Loucy (cell line): ENCODE measurements at regions not wholly inside any gene's neighbourhood (a gene's known extent, or its start where the extent isn't known, plus 50 kb on each side); places are given as distances from the start of the nearest gene placed in this dataset.

Experiments used
- H2AFZ ChIP-seq: fragments of 200-600 bp; sonication (generic); 2 replicates; pipeline ENCODE4 v1.6.0; 2016; ENCODE audit warnings: antibody characterized with exemption, mild to moderate bottlenecking, low read length, moderate library complexity
- H3F3A ChIP-seq: fragments of 200-600 bp; 2 replicates; pipeline ENCODE4 v1.6.0; 2016; ENCODE audit warnings: antibody characterized with exemption, low read depth, mild to moderate bottlenecking
- H3K27me3 ChIP-seq: fragments of 200-600 bp; sonication (generic); 2 replicates; pipeline ENCODE4 v1.6.1; 2014; ENCODE audit warnings: low read length, mild to moderate bottlenecking; ENCODE audit not compliant: insufficient read depth, poor library complexity, severe bottlenecking
- H3K36me3 ChIP-seq: fragments of 200-600 bp; sonication (generic); 2 replicates; pipeline ENCODE4 v1.6.1; 2016; ENCODE audit warnings: low read length; ENCODE audit not compliant: insufficient read depth
- H3K4me1 ChIP-seq: fragments of 200-600 bp; sonication (generic); 2 replicates; pipeline ENCODE4 v1.5.1; 2014; ENCODE audit warnings: low read length, mild to moderate bottlenecking; ENCODE audit not compliant: insufficient read depth, poor library complexity, severe bottlenecking
- H3K4me2 ChIP-seq: fragments of 200-600 bp; sonication (generic); 2 replicates; pipeline ENCODE4 v1.6.0; 2014; ENCODE audit warnings: antibody characterized with exemption, low read length, low read depth, mild to moderate bottlenecking; ENCODE audit not compliant: poor library complexity, severe bottlenecking
- H3K4me3 ChIP-seq: fragments of 200-600 bp; sonication (generic); 2 replicates; pipeline ENCODE4 v1.5.1; 2014; ENCODE audit warnings: low read length, mild to moderate bottlenecking, mixed read lengths; ENCODE audit not compliant: poor library complexity, severe bottlenecking
- H3K79me2 ChIP-seq: fragments of 200-600 bp; sonication (generic); 2 replicates; pipeline ENCODE4 v1.6.1; 2014; ENCODE audit warnings: low read length; ENCODE audit not compliant: insufficient read depth
- H3K9ac ChIP-seq: fragments of 200-600 bp; sonication (generic); 2 replicates; pipeline ENCODE4 v1.6.0; 2014; ENCODE audit warnings: mild to moderate bottlenecking, low read depth, low read length, moderate library complexity; ENCODE audit not compliant: poor library complexity, severe bottlenecking
- H3K9me2 ChIP-seq: fragments of 200-600 bp; sonication (generic); replicated peaks from 2 replicates; pipeline ENCODE4 v1.6.1; 2016; ENCODE audit warnings: low read depth, low read length, mixed read lengths
- H3K9me3 ChIP-seq: fragments of 200-600 bp; sonication (generic); 2 replicates; pipeline ENCODE4 v1.6.1; 2014; ENCODE audit warnings: mild to moderate bottlenecking, antibody characterized with exemption, low read length, low read depth; ENCODE audit not compliant: insufficient read depth
- H4K20me1 ChIP-seq: fragments of 200-600 bp; sonication (generic); 2 replicates; pipeline ENCODE4 v1.6.0; 2014; ENCODE audit warnings: antibody characterized with exemption, low read length, mild to moderate bottlenecking; ENCODE audit not compliant: insufficient read depth, poor library complexity, severe bottlenecking
- EZH2phosphoT487 ChIP-seq: fragments of 200-600 bp; IDR thresholded peaks from 2 replicates; pipeline ENCODE4 v1.6.1; 2018; ENCODE audit warnings: antibody characterized with exemption, mild to moderate bottlenecking, moderate library complexity, borderline replicate concordance
- TF ChIP-seq, protein P1 (sequence below): fragments of 200-600 bp; sonication (generic); conservative IDR thresholded peaks from 2 replicates; pipeline ENCODE4 v1.5.1; 2014; ENCODE audit warnings: mild to moderate bottlenecking, antibody characterized with exemption, low read length

DNA sequence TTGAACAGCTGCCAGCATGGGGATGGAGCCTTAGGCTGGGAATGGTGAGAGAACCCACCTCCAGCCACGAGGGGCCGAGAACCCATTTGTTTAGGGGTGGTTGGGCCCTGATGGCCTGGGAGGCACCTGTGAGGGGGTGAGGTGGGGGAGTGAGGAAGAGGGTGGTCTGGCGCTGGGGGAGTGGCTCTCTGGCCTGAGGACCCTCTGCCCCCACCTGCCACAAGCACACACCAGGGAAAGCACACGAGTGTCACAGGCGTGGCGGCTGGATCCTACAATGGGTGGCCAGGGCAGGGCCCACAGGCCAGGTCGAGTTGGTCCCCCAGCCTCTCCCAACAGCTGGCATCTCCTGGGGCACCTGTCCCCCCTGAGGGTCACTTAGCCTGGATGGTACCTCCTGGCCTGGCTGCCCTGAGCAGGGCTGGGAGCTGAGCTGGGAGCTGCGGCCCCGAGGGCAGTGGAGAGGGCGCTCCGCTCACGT lies 340.5 kb downstream of the TMEM121 start:
- TF ChIP-seq EZH2phosphoT487, result no peak
- TF ChIP-seq, protein P1, sequence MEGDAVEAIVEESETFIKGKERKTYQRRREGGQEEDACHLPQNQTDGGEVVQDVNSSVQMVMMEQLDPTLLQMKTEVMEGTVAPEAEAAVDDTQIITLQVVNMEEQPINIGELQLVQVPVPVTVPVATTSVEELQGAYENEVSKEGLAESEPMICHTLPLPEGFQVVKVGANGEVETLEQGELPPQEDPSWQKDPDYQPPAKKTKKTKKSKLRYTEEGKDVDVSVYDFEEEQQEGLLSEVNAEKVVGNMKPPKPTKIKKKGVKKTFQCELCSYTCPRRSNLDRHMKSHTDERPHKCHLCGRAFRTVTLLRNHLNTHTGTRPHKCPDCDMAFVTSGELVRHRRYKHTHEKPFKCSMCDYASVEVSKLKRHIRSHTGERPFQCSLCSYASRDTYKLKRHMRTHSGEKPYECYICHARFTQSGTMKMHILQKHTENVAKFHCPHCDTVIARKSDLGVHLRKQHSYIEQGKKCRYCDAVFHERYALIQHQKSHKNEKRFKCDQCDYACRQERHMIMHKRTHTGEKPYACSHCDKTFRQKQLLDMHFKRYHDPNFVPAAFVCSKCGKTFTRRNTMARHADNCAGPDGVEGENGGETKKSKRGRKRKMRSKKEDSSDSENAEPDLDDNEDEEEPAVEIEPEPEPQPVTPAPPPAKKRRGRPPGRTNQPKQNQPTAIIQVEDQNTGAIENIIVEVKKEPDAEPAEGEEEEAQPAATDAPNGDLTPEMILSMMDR, result no peak
- no peaks in the 10 kb centered on the region for H3K36me3 ChIP-seq
- H3K9ac ChIP-seq, result peak overlapping the region; percentile 71
- H3K4me3 ChIP-seq, result no peak overlapping the region
- H3F3A ChIP-seq, result 0 out of 2 replicates have a peak, but pooled peaks cover 3% of the 10 kb centered on the region
- H3K9me2 ChIP-seq, result no peaks in the 10 kb centered on the region
- H3K9me3 ChIP-seq, result no peaks in the 10 kb centered on the region
- H2AFZ ChIP-seq, result no peak overlapping the region
- no peak overlapping the region for H3K4me2 ChIP-seq
- H3K27me3 ChIP-seq, result no peaks in the 10 kb centered on the region
- no peaks in the 10 kb centered on the region for H4K20me1 ChIP-seq
- H3K79me2 ChIP-seq, result peaks cover 28% of the 10 kb centered on the region
- H3K4me1 ChIP-seq, result peaks cover 65% of the 10 kb centered on the region

DNA sequence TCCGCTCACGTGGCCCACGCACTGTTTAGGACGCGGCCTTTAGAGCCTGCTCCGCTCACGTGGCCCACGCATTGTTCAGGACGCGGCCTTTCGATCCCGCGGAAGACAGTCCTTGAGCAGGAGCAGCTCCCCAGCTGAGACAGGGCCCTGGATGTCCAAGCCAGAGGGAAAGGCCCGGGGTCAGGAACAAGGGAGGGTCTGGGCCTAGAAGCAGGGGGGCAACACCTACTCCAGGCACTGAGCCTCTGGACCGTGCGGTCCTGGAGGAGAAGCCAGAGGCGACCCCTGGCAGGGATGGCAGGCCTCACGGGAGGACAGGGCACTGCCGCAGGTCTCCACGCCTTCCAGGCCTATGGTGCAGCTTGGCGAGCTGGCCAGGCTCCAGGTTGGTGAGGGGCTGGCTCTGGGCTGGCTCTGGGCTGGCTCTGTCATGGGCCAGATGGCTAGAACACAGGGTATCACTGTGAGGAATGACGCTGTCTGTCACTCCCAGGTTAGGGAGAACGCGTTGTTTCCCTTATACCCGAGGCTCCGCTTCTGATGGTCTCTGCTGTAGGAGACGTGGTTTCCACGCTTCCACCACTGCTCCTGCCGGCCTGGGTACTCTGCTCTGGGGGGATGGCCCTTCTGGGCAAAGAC lies 341.7 kb downstream of the TMEM121 start:
- no peak overlapping the region for H3K9ac ChIP-seq
- H3K36me3 ChIP-seq, result no peaks in the 10 kb centered on the region
- peaks cover 55% of the 10 kb centered on the region for H3K4me1 ChIP-seq
- H3K79me2 ChIP-seq, result peaks cover 22% of the 10 kb centered on the region
- H3K9me2 ChIP-seq, result no peaks in the 10 kb centered on the region
- TF ChIP-seq EZH2phosphoT487, result no peak
- TF ChIP-seq, protein P1, result no peak
- no peak overlapping the region for H3K4me2 ChIP-seq
- no peak overlapping the region for H3K4me3 ChIP-seq
- no peaks in the 10 kb centered on the region for H3F3A ChIP-seq
- H3K27me3 ChIP-seq, result no peaks in the 10 kb centered on the region
- H2AFZ ChIP-seq, result no peak overlapping the region
- no peaks in the 10 kb centered on the region for H3K9me3 ChIP-seq
- no peaks in the 10 kb centered on the region for H4K20me1 ChIP-seq

DNA sequence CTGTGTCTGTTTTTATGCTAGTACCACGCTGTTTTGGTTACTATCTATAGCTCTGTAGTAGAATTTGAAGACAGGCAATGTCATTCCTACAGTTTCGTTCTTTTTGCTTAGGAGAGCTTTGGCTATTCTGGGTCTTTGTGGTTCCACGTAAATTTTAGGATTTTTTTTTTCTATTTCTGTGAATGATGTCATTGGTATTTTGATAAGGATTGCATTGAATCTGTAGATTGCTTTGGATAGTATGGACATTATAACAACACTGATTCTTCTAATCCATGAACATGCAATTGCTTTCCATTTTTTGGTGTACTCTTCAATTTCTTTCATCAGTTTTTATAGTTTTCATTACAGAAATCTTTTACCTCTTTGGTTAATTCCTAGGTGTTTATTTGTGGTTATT lies 345.2 kb downstream of the TMEM121 start:
- Histone ChIP-seq H3K4me2 (no peak overlapping the region), H3K36me3 (no peaks in the 10 kb centered on the region), H2AFZ (no peak overlapping the region), H3F3A (no peaks in the 10 kb centered on the region), H3K9me2 (no peaks in the 10 kb centered on the region), H3K9ac (no peak overlapping the region), H3K4me1 (peaks cover 31% of the 10 kb centered on the region), H4K20me1 (no peaks in the 10 kb centered on the region), H3K27me3 (no peaks in the 10 kb centered on the region), H3K79me2 (no peaks in the 10 kb centered on the region), H3K9me3 (no peaks in the 10 kb centered on the region), H3K4me3 (no peak overlapping the region)
- TF ChIP-seq EZH2phosphoT487, result no peak
- TF ChIP-seq, protein P1, result no peak
